ENCODE measurements at regions not wholly inside any gene's neighbourhood (a gene's known extent, or its start where the extent isn't known, plus 50 kb on each side); places are given as distances from the start of the nearest gene placed in this dataset.

GRCh38 chr14:101221549-101222160, 318.1 kb upstream of the RTL1 start:
- no peaks in the 10 kb centered on the region for H3K9me3 ChIP-seq (replicated peaks; ENCODE audit: insufficient read depth, low read length)
- H3K27ac ChIP-seq (ENCODE audit: low read length): no peak overlapping the region
- H3K9ac ChIP-seq (ENCODE audit: low read length): no peak overlapping the region
- peaks cover 12% of the 10 kb centered on the region; the same call in 1 of the 2 replicates for H3K27me3 ChIP-seq (replicated peaks; ENCODE audit: insufficient read depth, low read length)
- no peaks in the 10 kb centered on the region for H4K20me1 ChIP-seq (ENCODE audit: insufficient read depth, low read length)
- H3K9me2 ChIP-seq (replicated peaks; ENCODE audit: insufficient read depth, low read length): no peaks in the 10 kb centered on the region
- H3F3A ChIP-seq (ENCODE audit: insufficient read depth, low read length): no peaks in the 10 kb centered on the region
- no peak overlapping the region for H2AFZ ChIP-seq (ENCODE audit: low read length)
- no peak overlapping the region for H3K4me2 ChIP-seq (ENCODE audit: low read depth, low read length)
- H3K79me2 ChIP-seq (ENCODE audit: low read length): no peaks in the 10 kb centered on the region
- no peak overlapping the region for H3K4me3 ChIP-seq (ENCODE audit: low read length)
- no peaks in the 10 kb centered on the region for H3K4me1 ChIP-seq (ENCODE audit: low read length)
- DNase-seq: no peak
- no peaks in the 10 kb centered on the region for H3K36me3 ChIP-seq (replicated peaks; ENCODE audit: insufficient read depth, low read length)
- TF ChIP-seq EZH2phosphoT487 (IDR thresholded peaks at IDR 0.05; ENCODE audit: low read length) (no peak), EZH2 (optimal IDR thresholded peaks at IDR 0.05; ENCODE audit: low read depth, low read length) (no peak)
- TF ChIP-seq, protein P1, sequence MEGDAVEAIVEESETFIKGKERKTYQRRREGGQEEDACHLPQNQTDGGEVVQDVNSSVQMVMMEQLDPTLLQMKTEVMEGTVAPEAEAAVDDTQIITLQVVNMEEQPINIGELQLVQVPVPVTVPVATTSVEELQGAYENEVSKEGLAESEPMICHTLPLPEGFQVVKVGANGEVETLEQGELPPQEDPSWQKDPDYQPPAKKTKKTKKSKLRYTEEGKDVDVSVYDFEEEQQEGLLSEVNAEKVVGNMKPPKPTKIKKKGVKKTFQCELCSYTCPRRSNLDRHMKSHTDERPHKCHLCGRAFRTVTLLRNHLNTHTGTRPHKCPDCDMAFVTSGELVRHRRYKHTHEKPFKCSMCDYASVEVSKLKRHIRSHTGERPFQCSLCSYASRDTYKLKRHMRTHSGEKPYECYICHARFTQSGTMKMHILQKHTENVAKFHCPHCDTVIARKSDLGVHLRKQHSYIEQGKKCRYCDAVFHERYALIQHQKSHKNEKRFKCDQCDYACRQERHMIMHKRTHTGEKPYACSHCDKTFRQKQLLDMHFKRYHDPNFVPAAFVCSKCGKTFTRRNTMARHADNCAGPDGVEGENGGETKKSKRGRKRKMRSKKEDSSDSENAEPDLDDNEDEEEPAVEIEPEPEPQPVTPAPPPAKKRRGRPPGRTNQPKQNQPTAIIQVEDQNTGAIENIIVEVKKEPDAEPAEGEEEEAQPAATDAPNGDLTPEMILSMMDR (IDR thresholded peaks at IDR 0.05; ENCODE audit: low read length): no peak

DNA sequence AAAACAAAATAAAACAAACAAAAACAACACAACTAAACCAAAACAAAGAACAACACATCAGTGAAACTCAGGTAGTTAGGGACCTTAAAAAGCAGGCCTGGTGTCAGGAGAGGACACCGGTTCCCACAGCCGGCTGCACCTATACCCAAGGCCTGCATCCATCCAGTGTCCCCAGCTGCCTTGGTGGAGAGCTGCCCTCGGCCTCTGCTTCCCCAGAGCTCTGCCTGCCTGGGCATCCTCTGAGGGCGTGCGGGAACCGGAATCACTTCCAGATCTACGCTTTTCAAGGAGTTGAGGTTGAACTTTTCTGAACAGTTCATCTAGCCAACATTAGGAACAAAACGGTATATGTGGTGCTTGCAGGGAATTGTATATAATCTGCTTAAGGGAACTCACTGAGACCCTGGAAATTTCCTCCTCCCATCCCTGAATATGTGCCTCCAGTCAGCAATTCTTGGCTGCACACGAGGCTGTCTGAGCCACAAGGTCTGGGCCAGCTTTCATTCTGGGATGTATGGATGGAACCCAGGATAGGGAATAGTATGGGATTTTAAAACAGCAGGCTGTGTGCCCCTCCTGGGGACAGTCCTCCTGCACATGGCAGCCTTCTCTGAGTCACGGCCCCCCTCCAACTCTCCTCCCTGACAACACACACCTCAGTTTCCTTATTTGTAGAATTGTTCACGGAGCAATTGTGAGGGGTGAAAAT, 319.0 kb upstream of the RTL1 start:
- Histone ChIP-seq H3K9ac (ENCODE audit: low read length) (no peak overlapping the region), H3K4me3 (ENCODE audit: low read length) (no peak overlapping the region), H3K4me2 (ENCODE audit: low read depth, low read length) (no peak overlapping the region), H4K20me1 (ENCODE audit: insufficient read depth, low read length) (no peaks in the 10 kb centered on the region), H2AFZ (ENCODE audit: low read length) (no peak overlapping the region), H3K27ac (ENCODE audit: low read length) (no peak overlapping the region), H3K79me2 (ENCODE audit: low read length) (no peaks in the 10 kb centered on the region), H3K36me3 (replicated peaks; ENCODE audit: insufficient read depth, low read length) (no peaks in the 10 kb centered on the region), H3F3A (ENCODE audit: insufficient read depth, low read length) (no peaks in the 10 kb centered on the region), H3K27me3 (replicated peaks; ENCODE audit: insufficient read depth, low read length) (peaks cover 12% of the 10 kb centered on the region; the same call in 1 of the 2 replicates), H3K9me3 (replicated peaks; ENCODE audit: insufficient read depth, low read length) (no peaks in the 10 kb centered on the region), H3K4me1 (ENCODE audit: low read length) (no peaks in the 10 kb centered on the region), H3K9me2 (replicated peaks; ENCODE audit: insufficient read depth, low read length) (no peaks in the 10 kb centered on the region)
- TF ChIP-seq, protein P1 (IDR thresholded peaks at IDR 0.05; ENCODE audit: low read length): no peak
- no peak for TF ChIP-seq EZH2phosphoT487 (IDR thresholded peaks at IDR 0.05; ENCODE audit: low read length)
- no peak for DNase-seq

- H3K9ac ChIP-seq (ENCODE audit: low read length): no peak overlapping the region
- H3K4me1 ChIP-seq (ENCODE audit: low read length): no peaks in the 10 kb centered on the region
- no peaks in the 10 kb centered on the region for H3K36me3 ChIP-seq (replicated peaks; ENCODE audit: insufficient read depth, low read length)
- peaks cover 12% of the 10 kb centered on the region; the same call in 1 of the 2 replicates for H3K27me3 ChIP-seq (replicated peaks; ENCODE audit: insufficient read depth, low read length)
- no peak overlapping the region for H3K27ac ChIP-seq (ENCODE audit: low read length)
- TF ChIP-seq EZH2phosphoT487 (IDR thresholded peaks at IDR 0.05; ENCODE audit: low read length) (no peak), EZH2 (optimal IDR thresholded peaks at IDR 0.05; ENCODE audit: low read depth, low read length) (no peak)
- H4K20me1 ChIP-seq (ENCODE audit: insufficient read depth, low read length): no peaks in the 10 kb centered on the region
- H3K9me3 ChIP-seq (replicated peaks; ENCODE audit: insufficient read depth, low read length): no peaks in the 10 kb centered on the region
- no peaks in the 10 kb centered on the region for H3K79me2 ChIP-seq (ENCODE audit: low read length)
- no peaks in the 10 kb centered on the region for H3F3A ChIP-seq (ENCODE audit: insufficient read depth, low read length)
- H3K4me3 ChIP-seq (ENCODE audit: low read length): no peak overlapping the region
- no peak overlapping the region for H3K4me2 ChIP-seq (ENCODE audit: low read depth, low read length)
- H3K9me2 ChIP-seq (replicated peaks; ENCODE audit: insufficient read depth, low read length): no peaks in the 10 kb centered on the region
- no peak overlapping the region for H2AFZ ChIP-seq (ENCODE audit: low read length)
- no peak for DNase-seq
Measured at GRCh38 chr14:101223127-101223526, 319.6 kb upstream of the RTL1 start.

Measured in MM.1S (cell line).